ENCODE measurements at regions not wholly inside any gene's neighbourhood (a gene's known extent, or its start where the extent isn't known, plus 50 kb on each side); places are given as distances from the start of the nearest gene placed in this dataset.

- no CpG with 5 or more reads among the region's 2 CpGs for WGBS (ENCODE audit: extremely low coverage, insufficient read length, low lambda C conversion rate)
- H2AK5ac ChIP-seq (ENCODE audit: insufficient read length, low read length), result no peak overlapping the region
- no peaks in the 10 kb centered on the region for H3K79me1 ChIP-seq (ENCODE audit: insufficient read depth, low read depth, low read length, poor library complexity, severe bottlenecking)
- no peak overlapping the region for H3K14ac ChIP-seq (ENCODE audit: insufficient read depth, low read length)
- no peak overlapping the region for H3K18ac ChIP-seq (ENCODE audit: insufficient read length, low read depth, low read length)
- no peak overlapping the region for H4K8ac ChIP-seq (replicated peaks; ENCODE audit: insufficient read length, low read depth, low read length)
- H2BK120ac ChIP-seq (ENCODE audit: low read depth, low read length, poor library complexity, severe bottlenecking), result no peak overlapping the region
- H2BK5ac ChIP-seq (ENCODE audit: insufficient read length, low read length), result no peak overlapping the region
- no peak overlapping the region for H3K27ac ChIP-seq (ENCODE audit: insufficient read length, low read depth, low read length)
- Mint-ChIP-seq H3K36me3 (ENCODE audit: insufficient read depth in 1 of 3, low read depth in 3 of 3) (peaks cover 0 to 2% (median 0%) of the 10 kb centered on the region in 3 experiments; a peak in 3 of 7 replicates), H3K27me3 (ENCODE audit: low read depth) (peaks cover 2% of the 10 kb centered on the region; the same call in 1 of the 2 replicates), H3K4me3 (no peak overlapping the region), H3K27ac (no peak overlapping the region), H3K9me3 (peaks cover 10 to 11% of the 10 kb centered on the region in 2 experiments; a peak in 4 of 5 replicates), H3K4me1 (no peaks in the 10 kb centered on the region)
- no peak for TF ChIP-seq CTCF (conservative IDR thresholded peaks at IDR 0.05)
- no peaks in the 10 kb centered on the region for H3K27me3 ChIP-seq (ENCODE audit: insufficient read depth, low read length)
- DNase-seq, result no peak
- no peak overlapping the region for H2BK12ac ChIP-seq (ENCODE audit: insufficient read length, low read depth, low read length)
- H3T11ph ChIP-seq (ENCODE audit: low read length), result no peak overlapping the region
- H2AFZ ChIP-seq (ENCODE audit: low read length), result no peak overlapping the region
- no peak overlapping the region for H4K5ac ChIP-seq (ENCODE audit: insufficient read length, low read depth, low read length)
- no peak overlapping the region for H2BK20ac ChIP-seq (ENCODE audit: low read depth, low read length, poor library complexity, severe bottlenecking)
- no peaks in the 10 kb centered on the region for H4K20me1 ChIP-seq (ENCODE audit: control insufficient read depth, insufficient read depth, insufficient read length)
- no peaks in the 10 kb centered on the region for H3K79me2 ChIP-seq (ENCODE audit: insufficient read depth, low read length)
- no peak overlapping the region for H4K91ac ChIP-seq (ENCODE audit: insufficient read length, low read depth, low read length)
- no peaks in the 10 kb centered on the region for H3K23me2 ChIP-seq (ENCODE audit: insufficient read length, low read depth, low read length, poor library complexity, severe bottlenecking)
- H3K4me2 ChIP-seq (ENCODE audit: insufficient read depth, insufficient read length, low read length), result no peak overlapping the region
- H3K4ac ChIP-seq (ENCODE audit: low read depth, low read length), result no peak overlapping the region
- no peak overlapping the region for H3K23ac ChIP-seq (ENCODE audit: insufficient read length, low read depth, low read length)
- H2BK15ac ChIP-seq (ENCODE audit: low read depth, low read length), result no peak overlapping the region
- H3K9me3 ChIP-seq (ENCODE audit: control insufficient read depth, low read depth, low read length), result no peaks in the 10 kb centered on the region
- H3K4me1 ChIP-seq (ENCODE audit: insufficient read depth, low read length), result no peaks in the 10 kb centered on the region
- H3K9ac ChIP-seq (ENCODE audit: extremely low read depth, insufficient read length, low read length), result no peak overlapping the region
- H3K56ac ChIP-seq (ENCODE audit: insufficient read length, low read depth, low read length), result no peak overlapping the region
These were observed 105.7 kb upstream of the IRS2 start for GRCh38 chr13:109892101-109892500.
